ENCODE measurements at regions not wholly inside any gene's neighbourhood (a gene's known extent, or its start where the extent isn't known, plus 50 kb on each side); places are given as distances from the start of the nearest gene placed in this dataset.

DNA sequence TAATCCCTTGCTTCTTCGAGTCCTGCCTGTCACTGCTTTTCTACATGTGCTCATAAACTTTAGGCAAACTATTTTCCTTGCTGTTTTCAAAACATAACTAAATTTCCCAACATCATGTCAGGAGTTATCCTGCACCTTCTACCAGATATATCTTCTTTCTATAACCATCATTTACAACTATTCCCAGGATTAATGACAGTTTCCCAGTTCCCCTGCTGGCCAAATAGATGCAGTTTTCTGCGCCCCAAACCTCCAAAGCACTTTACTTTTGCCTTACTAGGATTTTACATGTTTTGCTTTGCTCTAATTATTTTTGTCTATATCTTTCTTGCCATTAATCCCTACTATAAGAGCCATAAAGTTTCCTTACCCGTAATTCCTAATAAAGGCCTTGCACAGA is 122.5 kb downstream of the GLUL start:
- H4K20me1 ChIP-seq (ENCODE audit: control insufficient read depth, extremely low read depth, insufficient read depth, low read length) = no peaks in the 10 kb centered on the region
- no peak overlapping the region for H3K9ac ChIP-seq (ENCODE audit: insufficient read depth, low read length)
- no peak overlapping the region for H3K27ac ChIP-seq (ENCODE audit: insufficient read depth, low read length)
- H3K4me1 ChIP-seq (ENCODE audit: control insufficient read depth, extremely low read depth, insufficient read depth, low read length) = no peaks in the 10 kb centered on the region
- no peak overlapping the region for H3K4me2 ChIP-seq (ENCODE audit: extremely low read depth, insufficient read depth, low read length)
- DNase-seq (ENCODE audit: low read depth in 2 of 2) = no peak
- no peak overlapping the region for H3K4me3 ChIP-seq (replicated peaks in 1 of 4; ENCODE audit: control extremely low read depth in 1 of 4, insufficient read depth in 1 of 4, low read depth in 3 of 4, low read length in 4 of 4)
- H2AFZ ChIP-seq (ENCODE audit: low read length) = no peak overlapping the region
- H3K27me3 ChIP-seq (ENCODE audit: control insufficient read depth, insufficient read depth, low read length) = no peaks in the 10 kb centered on the region
- no peaks in the 10 kb centered on the region for H3K79me2 ChIP-seq (ENCODE audit: control insufficient read depth, insufficient read depth, low read length)
- H3K36me3 ChIP-seq (ENCODE audit: control insufficient read depth, insufficient read depth, low read length) = no peaks in the 10 kb centered on the region
- TF ChIP-seq EZH2 (IDR thresholded peaks at IDR 0.05; ENCODE audit: low read length, missing control alignments) = no peak
- TF ChIP-seq, protein P1, sequence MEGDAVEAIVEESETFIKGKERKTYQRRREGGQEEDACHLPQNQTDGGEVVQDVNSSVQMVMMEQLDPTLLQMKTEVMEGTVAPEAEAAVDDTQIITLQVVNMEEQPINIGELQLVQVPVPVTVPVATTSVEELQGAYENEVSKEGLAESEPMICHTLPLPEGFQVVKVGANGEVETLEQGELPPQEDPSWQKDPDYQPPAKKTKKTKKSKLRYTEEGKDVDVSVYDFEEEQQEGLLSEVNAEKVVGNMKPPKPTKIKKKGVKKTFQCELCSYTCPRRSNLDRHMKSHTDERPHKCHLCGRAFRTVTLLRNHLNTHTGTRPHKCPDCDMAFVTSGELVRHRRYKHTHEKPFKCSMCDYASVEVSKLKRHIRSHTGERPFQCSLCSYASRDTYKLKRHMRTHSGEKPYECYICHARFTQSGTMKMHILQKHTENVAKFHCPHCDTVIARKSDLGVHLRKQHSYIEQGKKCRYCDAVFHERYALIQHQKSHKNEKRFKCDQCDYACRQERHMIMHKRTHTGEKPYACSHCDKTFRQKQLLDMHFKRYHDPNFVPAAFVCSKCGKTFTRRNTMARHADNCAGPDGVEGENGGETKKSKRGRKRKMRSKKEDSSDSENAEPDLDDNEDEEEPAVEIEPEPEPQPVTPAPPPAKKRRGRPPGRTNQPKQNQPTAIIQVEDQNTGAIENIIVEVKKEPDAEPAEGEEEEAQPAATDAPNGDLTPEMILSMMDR (conservative IDR thresholded peaks at IDR 0.05 in 1 of 2, IDR thresholded peaks at IDR 0.05 in 1 of 2; ENCODE audit: low read depth in 1 of 2, low read length in 2 of 2) = no peak
- H3K9me3 ChIP-seq (ENCODE audit: control insufficient read depth, insufficient read depth, low read depth, low read length) = no peaks in the 10 kb centered on the region

DNA sequence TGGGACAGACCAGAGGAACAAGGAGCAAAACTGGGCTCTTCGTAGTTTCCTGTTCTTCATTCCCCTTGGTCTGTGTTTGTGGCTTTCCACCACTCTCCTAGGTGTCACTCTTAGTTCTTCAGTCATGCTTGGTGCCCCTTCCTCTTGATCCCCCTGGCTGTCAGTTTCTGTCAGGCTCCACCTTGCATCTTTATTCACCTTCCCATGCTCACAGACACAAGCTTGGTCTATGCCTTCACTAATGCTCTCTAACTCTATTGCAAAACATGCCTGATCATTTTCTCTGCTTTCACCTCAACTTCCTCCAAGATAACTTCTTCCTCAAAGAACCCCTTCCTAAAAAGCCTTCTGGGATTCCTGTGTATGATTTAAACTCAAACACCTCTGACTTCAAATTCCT is 122.9 kb downstream of the GLUL start:
- H3K9ac ChIP-seq (ENCODE audit: insufficient read depth, low read length) = no peak overlapping the region
- H3K4me2 ChIP-seq (ENCODE audit: extremely low read depth, insufficient read depth, low read length) = no peak overlapping the region
- TF ChIP-seq EZH2 (IDR thresholded peaks at IDR 0.05; ENCODE audit: low read length, missing control alignments) = no peak
- TF ChIP-seq, protein P1 (conservative IDR thresholded peaks at IDR 0.05 in 1 of 2, IDR thresholded peaks at IDR 0.05 in 1 of 2; ENCODE audit: low read depth in 1 of 2, low read length in 2 of 2) = no peak
- no peaks in the 10 kb centered on the region for H3K36me3 ChIP-seq (ENCODE audit: control insufficient read depth, insufficient read depth, low read length)
- no peak for DNase-seq (ENCODE audit: low read depth in 2 of 2)
- H3K4me3 ChIP-seq (replicated peaks in 1 of 4; ENCODE audit: control extremely low read depth in 1 of 4, insufficient read depth in 1 of 4, low read depth in 3 of 4, low read length in 4 of 4) = no peak overlapping the region
- H2AFZ ChIP-seq (ENCODE audit: low read length) = no peak overlapping the region
- H3K4me1 ChIP-seq (ENCODE audit: control insufficient read depth, extremely low read depth, insufficient read depth, low read length) = no peaks in the 10 kb centered on the region
- no peak overlapping the region for H3K27ac ChIP-seq (ENCODE audit: insufficient read depth, low read length)
- H3K27me3 ChIP-seq (ENCODE audit: control insufficient read depth, insufficient read depth, low read length) = no peaks in the 10 kb centered on the region
- H4K20me1 ChIP-seq (ENCODE audit: control insufficient read depth, extremely low read depth, insufficient read depth, low read length) = no peaks in the 10 kb centered on the region
- no peaks in the 10 kb centered on the region for H3K9me3 ChIP-seq (ENCODE audit: control insufficient read depth, insufficient read depth, low read depth, low read length)
- H3K79me2 ChIP-seq (ENCODE audit: control insufficient read depth, insufficient read depth, low read length) = no peaks in the 10 kb centered on the region

DNA sequence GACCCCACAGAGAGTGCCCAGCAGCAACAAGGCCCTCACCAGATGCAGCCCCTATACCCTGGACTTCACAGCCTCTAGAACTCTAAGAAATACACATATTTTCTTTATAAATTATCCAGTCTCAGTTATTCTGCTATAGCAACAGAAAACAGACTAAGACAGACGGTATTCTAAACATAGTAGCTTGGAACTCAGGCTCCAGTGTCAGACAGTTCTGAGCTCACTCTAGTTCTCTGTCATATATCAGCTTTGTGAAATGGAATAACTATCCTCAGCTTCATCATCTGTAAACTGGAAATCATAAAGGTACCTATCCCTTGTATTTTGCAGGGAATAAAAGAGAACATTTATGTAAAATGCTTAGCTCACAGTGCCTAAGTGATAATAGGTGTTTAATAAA is 127.4 kb downstream of the GLUL start:
- Histone ChIP-seq H3K27ac (ENCODE audit: insufficient read depth, low read length) (no peak overlapping the region), H2AFZ (ENCODE audit: low read length) (no peak overlapping the region), H3K4me3 (replicated peaks in 1 of 4; ENCODE audit: control extremely low read depth in 1 of 4, insufficient read depth in 1 of 4, low read depth in 3 of 4, low read length in 4 of 4) (no peak overlapping the region), H4K20me1 (ENCODE audit: control insufficient read depth, extremely low read depth, insufficient read depth, low read length) (no peaks in the 10 kb centered on the region), H3K4me1 (ENCODE audit: control insufficient read depth, extremely low read depth, insufficient read depth, low read length) (no peaks in the 10 kb centered on the region), H3K9me3 (ENCODE audit: control insufficient read depth, insufficient read depth, low read depth, low read length) (no peaks in the 10 kb centered on the region), H3K79me2 (ENCODE audit: control insufficient read depth, insufficient read depth, low read length) (no peaks in the 10 kb centered on the region), H3K36me3 (ENCODE audit: control insufficient read depth, insufficient read depth, low read length) (no peaks in the 10 kb centered on the region), H3K9ac (ENCODE audit: insufficient read depth, low read length) (no peak overlapping the region), H3K4me2 (ENCODE audit: extremely low read depth, insufficient read depth, low read length) (no peak overlapping the region), H3K27me3 (ENCODE audit: control insufficient read depth, insufficient read depth, low read length) (no peaks in the 10 kb centered on the region)
- TF ChIP-seq, protein P1 (conservative IDR thresholded peaks at IDR 0.05 in 1 of 2, IDR thresholded peaks at IDR 0.05 in 1 of 2; ENCODE audit: low read depth in 1 of 2, low read length in 2 of 2) = no peak
- no peak for TF ChIP-seq EZH2 (IDR thresholded peaks at IDR 0.05; ENCODE audit: low read length, missing control alignments)
- no peak for DNase-seq (ENCODE audit: low read depth in 2 of 2)
